ENCODE measurements at regions not wholly inside any gene's neighbourhood (a gene's known extent, or its start where the extent isn't known, plus 50 kb on each side); places are given as distances from the start of the nearest gene placed in this dataset.

GRCh38 chr18:45365835-45366234 lies 249.4 kb upstream of the SLC14A2 start:
- Mint-ChIP-seq H3K9me3 (ENCODE audit: low read depth) (no peaks in the 10 kb centered on the region), H3K27ac (ENCODE audit: unreplicated experiment) (no peak overlapping the region), H3K27me3 (ENCODE audit: low read depth) (no peaks in the 10 kb centered on the region), H3K36me3 (ENCODE audit: low read depth) (no peaks in the 10 kb centered on the region), H3K4me1 (ENCODE audit: low read depth) (peaks cover 35% of the 10 kb centered on the region), H3K4me3 (ENCODE audit: unreplicated experiment) (no peak overlapping the region)
- TF ChIP-seq CTCF (IDR thresholded peaks at IDR 0.05) = no peak
- DNase-seq (ENCODE audit: low spot score) = no peak

GRCh38 chr18:45370255-45371010 lies 244.8 kb upstream of the SLC14A2 start:
- Mint-ChIP-seq H3K4me1 (ENCODE audit: low read depth) (peaks cover 21% of the 10 kb centered on the region), H3K36me3 (ENCODE audit: low read depth) (no peaks in the 10 kb centered on the region), H3K27ac (ENCODE audit: unreplicated experiment) (peak overlapping the region; percentile 23), H3K27me3 (ENCODE audit: low read depth) (no peaks in the 10 kb centered on the region), H3K4me3 (ENCODE audit: unreplicated experiment) (no peak overlapping the region), H3K9me3 (ENCODE audit: low read depth) (no peaks in the 10 kb centered on the region)
- TF ChIP-seq CTCF (IDR thresholded peaks at IDR 0.05) = no peak
- no peak for DNase-seq (ENCODE audit: low spot score)

- peaks cover 13% of the 10 kb centered on the region for H3K4me1 Mint-ChIP-seq (ENCODE audit: low read depth)
- no peaks in the 10 kb centered on the region for H3K36me3 Mint-ChIP-seq (ENCODE audit: low read depth)
- H3K9me3 Mint-ChIP-seq (ENCODE audit: low read depth) = no peaks in the 10 kb centered on the region
- TF ChIP-seq CTCF (IDR thresholded peaks at IDR 0.05) = no peak
- DNase-seq (ENCODE audit: low spot score) = no peak
- no peak overlapping the region for H3K4me3 Mint-ChIP-seq (ENCODE audit: unreplicated experiment)
- no peaks in the 10 kb centered on the region for H3K27me3 Mint-ChIP-seq (ENCODE audit: low read depth)
- no peak overlapping the region for H3K27ac Mint-ChIP-seq (ENCODE audit: unreplicated experiment)
These were observed 241.9 kb upstream of the SLC14A2 start for GRCh38 chr18:45373286-45373880.

- H3K27ac Mint-ChIP-seq (ENCODE audit: unreplicated experiment) = no peak overlapping the region
- H3K9me3 Mint-ChIP-seq (ENCODE audit: low read depth) = no peaks in the 10 kb centered on the region
- H3K4me1 Mint-ChIP-seq (ENCODE audit: low read depth) = peaks cover 13% of the 10 kb centered on the region
- TF ChIP-seq CTCF (IDR thresholded peaks at IDR 0.05) = no peak
- no peaks in the 10 kb centered on the region for H3K36me3 Mint-ChIP-seq (ENCODE audit: low read depth)
- DNase-seq (ENCODE audit: low spot score) = no peak
- no peak overlapping the region for H3K4me3 Mint-ChIP-seq (ENCODE audit: unreplicated experiment)
- H3K27me3 Mint-ChIP-seq (ENCODE audit: low read depth) = no peaks in the 10 kb centered on the region
These were observed 241.0 kb upstream of the SLC14A2 start for GRCh38 chr18:45374236-45374635.

GRCh38 chr18:45374878-45375630 lies 240.2 kb upstream of the SLC14A2 start:
- no peak for DNase-seq (ENCODE audit: low spot score)
- Mint-ChIP-seq H3K4me3 (ENCODE audit: unreplicated experiment) (no peak overlapping the region), H3K36me3 (ENCODE audit: low read depth) (no peaks in the 10 kb centered on the region), H3K27ac (ENCODE audit: unreplicated experiment) (no peak overlapping the region), H3K4me1 (ENCODE audit: low read depth) (peaks cover 11% of the 10 kb centered on the region), H3K27me3 (ENCODE audit: low read depth) (no peaks in the 10 kb centered on the region), H3K9me3 (ENCODE audit: low read depth) (no peaks in the 10 kb centered on the region)
- no peak for TF ChIP-seq CTCF (IDR thresholded peaks at IDR 0.05)
